ENCODE measurements at regions not wholly inside any gene's neighbourhood (a gene's known extent, or its start where the extent isn't known, plus 50 kb on each side); places are given as distances from the start of the nearest gene placed in this dataset.

DNA sequence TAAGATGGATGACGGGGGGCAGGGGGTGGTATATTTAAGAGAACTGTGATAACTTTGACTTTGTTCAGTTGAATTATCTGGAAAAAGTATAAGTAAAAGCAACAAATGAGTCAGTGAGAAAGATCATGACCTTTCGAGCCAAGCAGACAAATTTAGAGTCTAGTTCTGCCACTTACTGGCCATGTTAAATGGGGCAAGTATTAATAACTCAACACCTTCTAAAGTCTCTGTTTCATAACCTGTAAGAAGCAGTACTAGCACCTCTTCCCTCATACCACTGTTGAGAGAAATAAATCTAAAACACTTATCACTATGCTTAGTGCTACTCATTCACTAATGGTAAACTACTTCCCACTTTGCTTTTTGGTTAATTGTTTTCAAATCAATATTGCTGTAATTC, 604.4 kb upstream of the LRRN3 start:
- H3K27ac ChIP-seq (ENCODE audit: low read depth, low read length, poor library complexity, severe bottlenecking): no peak overlapping the region
- no peaks in the 10 kb centered on the region for H3K4me1 ChIP-seq (ENCODE audit: insufficient read depth, low read length, severe bottlenecking)
- H3K36me3 ChIP-seq (ENCODE audit: insufficient read depth, low read length): no peaks in the 10 kb centered on the region
- TF ChIP-seq, protein P1, sequence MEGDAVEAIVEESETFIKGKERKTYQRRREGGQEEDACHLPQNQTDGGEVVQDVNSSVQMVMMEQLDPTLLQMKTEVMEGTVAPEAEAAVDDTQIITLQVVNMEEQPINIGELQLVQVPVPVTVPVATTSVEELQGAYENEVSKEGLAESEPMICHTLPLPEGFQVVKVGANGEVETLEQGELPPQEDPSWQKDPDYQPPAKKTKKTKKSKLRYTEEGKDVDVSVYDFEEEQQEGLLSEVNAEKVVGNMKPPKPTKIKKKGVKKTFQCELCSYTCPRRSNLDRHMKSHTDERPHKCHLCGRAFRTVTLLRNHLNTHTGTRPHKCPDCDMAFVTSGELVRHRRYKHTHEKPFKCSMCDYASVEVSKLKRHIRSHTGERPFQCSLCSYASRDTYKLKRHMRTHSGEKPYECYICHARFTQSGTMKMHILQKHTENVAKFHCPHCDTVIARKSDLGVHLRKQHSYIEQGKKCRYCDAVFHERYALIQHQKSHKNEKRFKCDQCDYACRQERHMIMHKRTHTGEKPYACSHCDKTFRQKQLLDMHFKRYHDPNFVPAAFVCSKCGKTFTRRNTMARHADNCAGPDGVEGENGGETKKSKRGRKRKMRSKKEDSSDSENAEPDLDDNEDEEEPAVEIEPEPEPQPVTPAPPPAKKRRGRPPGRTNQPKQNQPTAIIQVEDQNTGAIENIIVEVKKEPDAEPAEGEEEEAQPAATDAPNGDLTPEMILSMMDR (IDR thresholded peaks at IDR 0.05; ENCODE audit: low read length): no peak
- no peak for TF ChIP-seq EZH2 (IDR thresholded peaks at IDR 0.05; ENCODE audit: borderline replicate concordance, low read length)
- no peaks in the 10 kb centered on the region for H3K9me3 ChIP-seq (ENCODE audit: low read length)
- no peak overlapping the region for H3K9ac ChIP-seq (ENCODE audit: low read length)
- H2AFZ ChIP-seq (ENCODE audit: low read length): no peak overlapping the region
- H4K20me1 ChIP-seq (ENCODE audit: insufficient read depth, low read length): no peaks in the 10 kb centered on the region
- H3K79me2 ChIP-seq (ENCODE audit: insufficient read depth, low read length): no peaks in the 10 kb centered on the region
- H3K27me3 ChIP-seq (ENCODE audit: insufficient read depth, low read length): no peaks in the 10 kb centered on the region
- H3F3A ChIP-seq (ENCODE audit: insufficient read depth, low read length): no peaks in the 10 kb centered on the region
- H3K4me2 ChIP-seq (ENCODE audit: low read length): no peak overlapping the region
- no peak overlapping the region for H3K4me3 ChIP-seq (ENCODE audit: low read depth, low read length, poor library complexity, severe bottlenecking)
- H3K9me2 ChIP-seq (ENCODE audit: low read depth, low read length): no peaks in the 10 kb centered on the region

GRCh38 chr7:110502888-110503465, 588.0 kb upstream of the LRRN3 start:
- H4K20me1 ChIP-seq (ENCODE audit: insufficient read depth, low read length): no peaks in the 10 kb centered on the region
- no peak overlapping the region for H3K9ac ChIP-seq (ENCODE audit: low read length)
- H3K79me2 ChIP-seq (ENCODE audit: insufficient read depth, low read length): no peaks in the 10 kb centered on the region
- H3K4me1 ChIP-seq (ENCODE audit: insufficient read depth, low read length, severe bottlenecking): no peaks in the 10 kb centered on the region
- no peaks in the 10 kb centered on the region for H3K36me3 ChIP-seq (ENCODE audit: insufficient read depth, low read length)
- no peak for TF ChIP-seq EZH2 (IDR thresholded peaks at IDR 0.05; ENCODE audit: borderline replicate concordance, low read length)
- TF ChIP-seq, protein P1 (IDR thresholded peaks at IDR 0.05; ENCODE audit: low read length): no peak
- H3K4me2 ChIP-seq (ENCODE audit: low read length): no peak overlapping the region
- no peaks in the 10 kb centered on the region for H3K9me2 ChIP-seq (ENCODE audit: low read depth, low read length)
- H3F3A ChIP-seq (ENCODE audit: insufficient read depth, low read length): no peaks in the 10 kb centered on the region
- no peak overlapping the region for H3K27ac ChIP-seq (ENCODE audit: low read depth, low read length, poor library complexity, severe bottlenecking)
- no peaks in the 10 kb centered on the region for H3K9me3 ChIP-seq (ENCODE audit: low read length)
- H2AFZ ChIP-seq (ENCODE audit: low read length): no peak overlapping the region
- no peaks in the 10 kb centered on the region for H3K27me3 ChIP-seq (ENCODE audit: insufficient read depth, low read length)
- H3K4me3 ChIP-seq (ENCODE audit: low read depth, low read length, poor library complexity, severe bottlenecking): no peak overlapping the region

- no peaks in the 10 kb centered on the region for H3K79me2 ChIP-seq (ENCODE audit: insufficient read depth, low read length)
- H3K27me3 ChIP-seq (ENCODE audit: insufficient read depth, low read length): no peaks in the 10 kb centered on the region
- H2AFZ ChIP-seq (ENCODE audit: low read length): no peak overlapping the region
- TF ChIP-seq EZH2 (IDR thresholded peaks at IDR 0.05; ENCODE audit: borderline replicate concordance, low read length): no peak
- TF ChIP-seq, protein P1 (IDR thresholded peaks at IDR 0.05; ENCODE audit: low read length): no peak
- no peaks in the 10 kb centered on the region for H4K20me1 ChIP-seq (ENCODE audit: insufficient read depth, low read length)
- H3K4me2 ChIP-seq (ENCODE audit: low read length): no peak overlapping the region
- no peaks in the 10 kb centered on the region for H3K4me1 ChIP-seq (ENCODE audit: insufficient read depth, low read length, severe bottlenecking)
- H3F3A ChIP-seq (ENCODE audit: insufficient read depth, low read length): no peaks in the 10 kb centered on the region
- H3K36me3 ChIP-seq (ENCODE audit: insufficient read depth, low read length): no peaks in the 10 kb centered on the region
- no peak overlapping the region for H3K27ac ChIP-seq (ENCODE audit: low read depth, low read length, poor library complexity, severe bottlenecking)
- no peak overlapping the region for H3K4me3 ChIP-seq (ENCODE audit: low read depth, low read length, poor library complexity, severe bottlenecking)
- no peaks in the 10 kb centered on the region for H3K9me3 ChIP-seq (ENCODE audit: low read length)
- no peaks in the 10 kb centered on the region for H3K9me2 ChIP-seq (ENCODE audit: low read depth, low read length)
- H3K9ac ChIP-seq (ENCODE audit: low read length): no peak overlapping the region
Observed at GRCh38 chr7:110507369-110507768, 583.6 kb upstream of the LRRN3 start.
